Midbrain (tissue), 1 donor: ENCODE measurements at regions not wholly inside any gene's neighbourhood (a gene's known extent, or its start where the extent isn't known, plus 50 kb on each side); places are given as distances from the start of the nearest gene placed in this dataset.
"Not testable (repeated sequence)": the region's sequence is repeated elsewhere in the genome, so short reads cannot be mapped to it uniquely, and the experiment has no call there.

Experiments used
- DNase-seq: peaks from one replicate; lab custom pipeline; 2025; lab: John Stamatoyannopoulos, UW

DNA sequence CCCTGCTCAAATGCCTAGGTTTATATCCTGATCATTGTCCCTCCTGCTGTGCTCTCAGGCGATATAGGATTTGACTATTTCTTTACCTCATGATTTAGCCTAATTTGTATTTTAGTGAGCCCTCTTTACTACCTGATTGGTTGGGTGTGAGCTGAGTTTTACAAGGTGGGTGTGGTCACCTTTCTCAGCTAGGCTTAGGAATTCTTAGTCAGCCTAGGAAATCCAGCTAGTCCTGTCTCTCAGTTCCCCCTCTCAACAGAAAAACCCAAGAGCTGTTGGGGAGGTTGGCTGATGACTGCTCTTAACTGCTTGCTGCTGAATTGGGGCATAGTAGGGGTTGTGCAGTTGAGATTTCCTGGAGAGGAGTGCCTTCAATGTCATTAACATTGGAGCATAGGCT lies 100.5 kb upstream of the AADAT start:
- DNase-seq: no peak

DNA sequence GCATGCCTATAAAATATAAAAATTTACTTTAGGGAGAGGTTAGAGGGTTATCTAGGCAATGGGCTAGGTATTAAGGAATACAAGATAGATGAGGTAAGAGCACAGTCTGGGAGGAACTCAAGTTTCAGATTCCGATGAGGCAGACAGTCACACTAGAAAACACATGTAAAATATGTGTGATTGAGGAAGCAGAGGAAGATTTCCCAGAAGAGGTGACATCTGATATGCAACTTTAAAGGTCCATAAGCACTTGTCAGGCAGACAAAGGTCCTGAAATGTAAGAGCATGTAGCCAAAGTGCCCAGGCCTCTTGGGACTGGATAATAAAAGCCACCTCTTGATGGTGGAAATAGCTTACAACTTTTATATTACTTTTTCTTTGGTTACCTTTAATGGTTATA lies 81.1 kb upstream of the AADAT start:
- no peak for DNase-seq

DNA sequence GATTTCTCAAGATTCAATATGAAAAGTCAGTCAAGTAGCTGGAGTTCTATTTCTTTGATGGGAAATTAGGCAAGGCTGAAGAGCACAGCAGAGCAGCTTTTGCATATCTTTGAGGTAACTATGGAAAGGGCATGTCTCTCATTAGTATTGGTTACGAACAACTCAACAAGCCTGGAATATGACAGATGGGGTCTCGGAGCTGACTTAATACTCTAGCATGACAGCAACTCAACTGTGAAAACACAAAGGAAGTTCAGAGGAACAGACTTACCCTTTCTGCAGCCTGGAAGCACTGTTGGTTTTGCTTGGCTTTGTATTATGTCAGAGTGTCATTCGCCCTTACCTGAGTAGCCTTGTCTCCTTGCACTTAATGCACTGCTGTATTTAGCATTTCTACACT lies 79.9 kb upstream of the AADAT start:
- DNase-seq: no peak

DNA sequence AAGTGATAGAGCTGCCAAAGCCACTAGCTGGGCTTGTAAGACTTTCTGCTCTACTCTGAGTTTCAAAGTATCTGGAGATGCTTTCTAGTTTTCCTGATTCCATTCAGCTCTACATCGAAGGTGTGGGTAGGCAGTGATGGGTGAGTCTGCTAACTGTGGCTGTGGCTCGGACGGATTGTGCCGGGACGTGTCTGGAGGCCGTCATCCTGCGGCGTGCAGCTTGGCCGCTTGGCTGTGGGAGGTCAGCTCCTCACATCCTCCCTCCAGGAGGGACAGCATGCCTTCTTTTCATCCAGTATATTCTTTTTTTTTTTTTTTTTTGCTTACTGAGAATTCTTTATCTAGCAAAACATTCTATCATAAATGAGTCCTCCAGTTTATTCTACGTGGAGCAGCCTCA lies 77.9 kb upstream of the AADAT start:
- no peak for DNase-seq

DNA sequence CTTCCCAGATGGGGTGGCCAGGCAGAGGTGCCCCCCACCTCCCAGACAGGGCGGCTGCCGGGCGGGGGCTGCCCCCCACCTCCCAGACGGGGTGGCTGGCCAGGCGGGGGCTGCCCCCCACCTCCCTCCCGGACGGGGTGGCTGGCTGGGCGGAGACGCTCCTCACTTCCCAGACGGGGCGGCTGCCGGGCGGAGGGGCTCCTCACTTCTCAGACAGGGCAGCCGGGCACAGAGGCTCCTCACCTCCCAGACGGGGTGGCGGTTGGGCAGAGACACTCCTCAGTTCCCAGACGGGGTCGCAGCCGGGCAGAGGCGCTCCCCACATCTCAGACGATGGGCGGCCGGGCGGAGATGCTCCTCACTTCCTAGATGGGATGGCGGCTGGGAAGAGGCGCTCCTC lies 76.4 kb upstream of the AADAT start:
- DNase-seq: not testable (repeated sequence)

DNA sequence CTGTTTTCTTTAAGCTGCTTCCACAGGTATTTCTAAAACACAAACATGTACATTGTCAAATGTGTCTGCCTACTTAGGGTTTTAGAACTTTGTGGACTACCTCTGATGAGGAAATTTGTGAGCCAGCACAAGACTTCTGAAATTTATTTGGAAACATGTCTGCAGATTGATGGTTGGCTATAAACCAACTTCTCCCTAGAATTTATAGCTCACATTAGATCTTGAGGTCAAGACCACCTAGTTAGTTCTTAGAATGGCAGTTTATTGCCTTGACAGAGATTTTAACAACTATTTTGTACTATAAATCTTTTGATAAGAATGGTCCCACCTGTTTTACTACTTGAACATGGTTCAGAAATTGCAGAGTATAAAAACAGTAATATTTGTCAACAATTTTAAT lies 72.7 kb upstream of the AADAT start:
- no peak for DNase-seq

DNA sequence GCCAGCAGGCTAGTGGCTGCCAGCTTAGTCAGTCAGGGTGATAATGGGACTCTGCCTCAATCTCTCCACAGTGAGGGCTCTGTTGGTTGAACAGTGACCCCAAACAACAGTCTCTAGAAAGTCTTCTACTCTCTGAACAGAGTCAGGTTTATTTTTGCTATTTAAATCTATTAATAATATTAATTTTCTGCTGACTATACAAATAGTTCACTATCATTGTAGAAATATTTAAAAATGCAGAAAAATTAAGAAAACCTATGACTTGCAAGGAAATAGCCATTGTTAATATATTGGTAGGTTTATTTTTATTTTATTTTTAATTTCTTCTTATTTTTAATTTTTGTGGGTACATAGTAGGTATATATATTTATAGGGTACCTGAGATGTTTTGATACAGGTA lies 67.9 kb upstream of the AADAT start:
- DNase-seq: no peak

DNA sequence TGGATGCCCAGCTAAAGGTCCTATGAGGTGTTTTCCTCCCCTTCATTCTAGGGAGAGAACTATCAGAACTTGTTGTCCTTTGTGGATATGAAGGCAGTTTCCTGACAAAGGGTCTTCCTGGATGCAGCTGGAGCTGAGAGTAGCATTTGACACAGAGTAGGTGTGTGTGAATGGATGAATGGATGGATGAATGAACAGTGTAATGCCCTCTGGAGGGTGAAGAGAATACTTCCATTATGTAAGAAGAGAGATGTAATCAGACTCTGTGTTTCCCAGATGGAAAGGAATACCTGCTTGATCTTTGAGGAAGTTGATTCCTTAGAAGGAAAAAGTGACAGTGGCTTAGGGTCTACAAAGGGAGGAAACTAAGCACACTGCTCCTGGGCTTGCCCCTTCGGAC lies 55.4 kb upstream of the AADAT start:
- no peak for DNase-seq

DNA sequence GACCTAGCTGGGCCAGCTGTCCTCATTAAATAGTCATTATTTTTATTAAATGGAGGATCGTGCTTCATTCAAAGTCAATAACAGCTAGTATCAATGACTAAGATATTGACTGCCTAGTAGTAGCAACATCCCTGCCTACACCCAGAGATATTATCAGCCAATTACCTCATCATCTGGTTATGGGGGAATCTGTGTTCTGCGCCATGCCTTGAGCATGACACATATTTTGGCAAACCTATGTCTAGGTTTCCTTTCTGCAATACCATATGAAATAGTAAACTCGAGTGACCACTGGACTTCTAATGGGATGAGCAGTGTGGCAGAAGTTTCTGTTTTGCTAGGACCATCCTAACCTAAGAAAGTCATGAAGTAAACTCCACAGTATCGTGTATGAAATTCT lies 50.0 kb upstream of the AADAT start:
- no peak for DNase-seq
